Suppressor macrophage (primary cell): ENCODE measurements at regions not wholly inside any gene's neighbourhood (a gene's known extent, or its start where the extent isn't known, plus 50 kb on each side); places are given as distances from the start of the nearest gene placed in this dataset.
"Not testable (repeated sequence)": the region's sequence is repeated elsewhere in the genome, so short reads cannot be mapped to it uniquely, and the experiment has no call there.

Experiments used
- DNase-seq, 4 experiments: peaks; one replicate each; pipeline ENCODE4 v3.0.0-alpha.2; 2020 to 2022

DNA sequence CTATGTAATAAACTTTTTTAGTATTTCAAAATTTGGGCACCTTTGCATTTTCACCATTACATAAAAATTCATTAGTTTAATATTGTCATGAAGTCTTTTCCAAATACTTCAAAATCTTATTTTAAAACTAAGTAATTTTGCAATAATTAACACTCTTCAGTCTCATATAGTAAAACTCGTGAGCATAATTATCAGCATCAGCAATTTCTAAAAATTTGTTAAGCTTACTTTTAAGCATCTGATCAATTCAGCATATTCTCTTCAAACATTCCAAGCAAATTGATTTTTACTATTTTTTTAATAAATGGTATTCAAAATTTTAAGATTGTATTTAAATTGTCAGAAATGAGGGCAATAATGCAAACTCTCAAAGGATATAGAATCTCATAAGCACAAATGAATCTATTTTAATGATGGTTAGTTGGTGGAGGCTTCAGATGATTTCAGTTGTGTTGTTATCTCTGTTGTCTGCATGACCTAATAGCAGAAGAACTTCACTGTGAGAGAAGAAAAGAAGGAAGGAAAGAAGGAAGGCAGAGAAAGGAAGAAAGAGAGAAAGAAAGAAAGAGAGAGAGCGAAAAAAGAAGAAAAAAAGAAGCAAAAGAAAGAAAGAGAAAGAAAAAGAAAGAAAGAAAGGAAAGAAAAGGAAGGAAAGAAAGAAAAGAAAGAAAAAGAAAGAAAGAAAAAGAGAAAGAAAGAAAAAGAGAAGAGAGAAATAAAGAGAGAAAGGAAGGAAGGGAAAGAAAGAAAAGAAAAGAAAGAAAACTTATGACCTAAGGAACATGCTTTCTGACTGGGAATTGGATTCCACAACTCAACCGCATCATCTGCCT lies 860.5 kb downstream of the NCAM2 start:
- no peak for DNase-seq

DNA sequence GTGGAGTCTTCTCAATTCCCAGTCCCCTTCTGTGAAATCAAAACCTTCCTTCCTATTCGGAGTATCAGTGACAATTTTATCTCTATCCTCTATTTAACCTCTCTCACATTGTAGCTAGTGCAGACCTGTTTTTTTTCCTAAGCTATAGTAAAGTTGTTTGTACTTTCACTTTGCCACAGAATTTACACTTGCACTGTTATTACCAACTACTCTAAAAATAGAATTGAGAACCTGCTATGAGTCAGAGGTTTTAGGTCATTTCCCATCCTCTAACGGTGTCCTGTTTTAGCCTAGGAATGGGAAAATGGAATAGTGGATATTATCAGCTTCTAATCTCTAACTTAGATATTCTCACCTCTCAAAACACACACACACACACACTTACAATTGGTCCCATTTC lies 862.7 kb downstream of the NCAM2 start:
- DNase-seq = no peak

GRCh38 chr21:21864321-21864840 lies 866.2 kb downstream of the NCAM2 start:
- no peak for DNase-seq

DNA sequence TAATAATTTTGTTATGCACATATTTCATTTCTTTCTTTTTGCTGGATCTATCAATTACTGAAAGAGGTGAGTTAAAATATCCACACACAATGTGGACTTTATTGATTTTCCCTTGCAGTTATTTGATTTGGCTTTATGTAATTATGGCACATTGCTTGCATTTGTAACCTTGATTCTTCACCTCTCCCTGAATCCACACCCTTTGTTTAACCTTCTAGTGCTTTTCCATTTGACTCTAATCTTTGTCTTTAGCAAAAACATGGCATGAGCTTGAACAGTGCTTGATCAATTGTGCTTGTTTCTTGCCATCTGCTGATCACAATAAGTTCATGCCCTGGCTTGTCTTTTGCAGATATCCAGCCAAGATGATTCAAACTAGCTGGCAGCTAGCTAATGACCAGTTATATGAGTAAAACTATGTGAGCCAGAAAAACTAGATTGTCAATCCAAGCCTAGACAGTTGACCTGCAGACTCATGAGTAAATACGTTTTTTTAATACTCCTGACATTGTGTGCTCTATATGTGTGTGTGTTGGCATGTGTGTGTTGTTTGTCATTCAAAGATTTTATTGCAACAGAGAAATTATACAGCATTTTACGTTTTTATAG lies 899.2 kb downstream of the NCAM2 start:
- DNase-seq = no peak

DNA sequence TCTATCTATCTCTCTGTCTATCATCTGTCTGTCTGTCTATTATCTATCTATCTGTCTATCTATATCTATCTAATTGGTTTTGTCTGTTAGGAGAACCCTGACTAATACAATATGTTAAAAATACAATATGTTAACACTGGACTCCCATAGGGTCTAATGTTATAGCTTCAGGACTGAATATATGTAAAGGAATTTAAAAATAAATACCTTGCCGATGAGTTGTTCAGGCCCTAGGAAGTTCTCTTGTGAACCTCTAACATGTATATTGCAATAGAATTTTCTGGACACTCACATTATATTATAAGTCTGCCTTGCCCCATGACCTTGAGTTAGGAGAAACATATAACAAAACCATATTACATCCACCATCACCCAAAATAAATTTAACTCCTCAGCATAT lies 900.6 kb downstream of the NCAM2 start:
- no peak for DNase-seq

GRCh38 chr21:21902416-21902815 lies 904.2 kb downstream of the NCAM2 start:
- DNase-seq = not testable (repeated sequence)

GRCh38 chr21:21907271-21907670 lies 909.1 kb downstream of the NCAM2 start:
- DNase-seq = no peak

- DNase-seq = no peak
Measured at GRCh38 chr21:21915816-21916215, 917.6 kb downstream of the NCAM2 start.

DNA sequence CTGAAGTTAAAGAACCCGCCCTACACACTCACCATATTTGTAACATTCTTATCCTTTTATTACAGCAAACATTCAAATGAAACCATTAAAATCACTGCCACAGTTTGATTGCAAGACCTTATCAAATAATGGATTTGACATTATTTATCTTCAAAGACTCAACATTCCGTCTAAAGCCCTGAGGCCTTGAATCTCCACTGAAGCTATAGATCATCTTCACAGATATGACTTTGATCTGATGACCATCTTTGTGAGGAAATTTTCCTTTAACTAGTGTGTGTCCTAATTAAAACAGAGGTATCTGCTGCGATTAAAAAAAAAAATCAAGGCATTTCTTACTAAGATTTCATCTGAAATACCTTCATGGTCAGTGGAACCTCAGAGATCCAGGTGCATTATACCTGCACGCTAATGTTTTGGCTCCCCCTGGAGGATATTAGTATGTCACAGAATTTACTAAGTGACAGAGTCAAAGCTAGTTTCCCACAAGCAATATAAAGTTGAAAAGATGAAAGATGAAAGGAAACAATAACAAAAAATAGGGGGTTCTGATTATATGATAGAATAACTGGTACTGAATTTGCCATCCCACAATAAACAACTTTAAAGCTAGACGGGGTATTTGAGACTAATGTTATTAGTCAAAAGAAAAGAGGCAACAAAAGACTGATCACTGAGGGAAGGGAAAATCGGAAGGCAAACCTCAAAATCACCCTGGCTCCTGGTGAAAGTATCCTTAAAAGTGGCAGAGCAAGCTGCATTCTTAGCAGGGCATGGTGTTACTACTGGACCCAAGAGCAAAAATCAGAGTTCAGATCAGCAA lies 923.4 kb downstream of the NCAM2 start:
- DNase-seq = peak in 2 of 4 experiments; percentile 2 to 5

- no peak for DNase-seq
Measured at GRCh38 chr21:21929226-21929625, 931.0 kb downstream of the NCAM2 start.

GRCh38 chr21:21929789-21930188 lies 931.6 kb downstream of the NCAM2 start:
- DNase-seq = no peak

DNA sequence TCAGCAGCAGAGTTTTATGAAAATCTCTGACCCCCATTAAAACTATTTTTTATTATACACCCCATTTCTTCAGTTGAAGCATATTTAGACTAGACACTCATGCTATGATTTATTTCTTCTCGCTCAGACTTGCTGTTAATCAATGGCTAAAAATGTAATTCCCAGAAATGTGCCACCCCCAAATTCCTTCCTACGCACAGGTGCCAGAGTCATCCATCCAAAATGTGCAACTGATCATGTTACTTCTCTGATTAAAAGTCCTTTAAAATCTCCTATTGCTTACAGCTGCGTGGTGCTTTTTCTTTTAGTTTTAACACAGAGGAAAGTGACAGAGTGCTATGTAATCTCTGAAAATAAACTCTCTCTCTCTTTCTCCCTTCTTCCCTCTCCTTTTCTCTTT lies 954.4 kb downstream of the NCAM2 start:
- DNase-seq = no peak

DNA sequence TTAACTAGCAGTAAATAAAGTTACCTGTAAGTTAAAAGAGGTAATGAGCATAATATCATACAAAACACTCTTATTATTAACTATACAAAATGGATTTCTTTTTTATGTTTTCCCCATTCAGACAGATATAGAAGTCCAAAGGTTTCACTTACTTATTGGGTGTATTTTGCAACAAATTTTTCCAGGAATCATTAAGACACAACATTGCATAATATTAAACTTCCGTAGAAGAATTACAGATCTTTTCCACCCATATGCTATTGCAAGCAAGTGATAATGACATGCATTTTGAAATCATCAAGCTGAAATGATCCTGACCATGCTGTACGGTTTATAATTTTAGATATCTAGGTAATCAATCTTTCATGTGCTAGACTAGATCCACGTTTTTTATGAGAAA lies 957.0 kb downstream of the NCAM2 start:
- DNase-seq = no peak

DNA sequence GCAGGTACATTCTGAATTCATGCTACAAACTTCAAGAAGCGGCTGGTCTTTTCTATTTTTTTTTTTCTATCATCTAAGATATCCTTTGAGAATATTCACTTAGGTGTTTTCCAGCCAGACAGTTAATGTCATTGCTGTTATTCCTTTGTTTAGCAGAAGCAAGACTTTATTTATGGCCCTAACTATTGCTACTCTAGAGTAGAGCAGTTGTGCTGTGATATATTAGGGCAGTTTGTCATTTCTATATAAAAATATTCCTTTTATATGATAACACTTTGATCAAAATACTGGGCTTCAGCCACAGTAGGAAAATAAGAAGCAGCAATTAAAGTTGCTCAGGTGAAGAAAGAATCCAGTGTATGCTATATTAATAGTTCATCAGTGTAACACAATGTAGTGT lies 959.3 kb downstream of the NCAM2 start:
- DNase-seq = no peak

DNA sequence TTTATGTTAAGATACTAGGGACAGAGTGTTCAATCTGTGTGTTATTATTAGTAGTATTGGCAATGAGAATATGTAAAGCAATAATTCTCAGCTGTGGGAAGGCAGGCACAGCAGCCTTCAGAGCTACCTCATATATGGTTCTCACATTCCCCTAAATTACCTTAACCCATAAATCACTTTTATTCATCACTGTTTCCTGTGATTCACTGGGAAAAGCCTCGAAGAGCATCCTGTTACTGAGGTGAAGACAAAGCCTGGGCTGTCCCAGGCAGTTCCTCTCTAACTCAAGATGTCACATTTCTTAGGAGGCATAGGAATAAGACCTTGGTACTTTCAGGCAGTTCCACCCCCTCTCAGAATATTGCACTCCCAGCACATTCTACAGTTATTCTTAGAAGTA lies 965.7 kb downstream of the NCAM2 start:
- no peak for DNase-seq

GRCh38 chr21:21968810-21969209 lies 970.6 kb downstream of the NCAM2 start:
- no peak for DNase-seq

DNA sequence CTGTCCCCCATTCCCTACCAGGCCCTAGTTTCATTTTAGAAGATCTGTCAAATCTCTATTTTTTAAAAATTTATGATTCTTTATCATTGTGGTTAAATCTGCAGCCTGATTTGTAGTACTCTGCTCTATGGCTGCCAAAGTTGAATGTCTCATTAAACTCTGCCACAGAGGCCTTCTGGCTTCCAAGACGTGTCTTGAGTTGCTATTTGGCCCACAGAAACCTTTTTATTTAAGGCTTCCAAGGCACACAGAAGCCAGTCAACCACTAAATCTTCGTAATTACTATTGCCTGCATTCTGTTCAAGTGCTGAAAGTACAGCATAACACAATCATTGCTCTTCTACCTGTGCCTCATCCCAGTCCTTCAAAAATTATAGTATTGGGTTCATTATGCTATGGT lies 971.0 kb downstream of the NCAM2 start:
- DNase-seq = no peak

DNA sequence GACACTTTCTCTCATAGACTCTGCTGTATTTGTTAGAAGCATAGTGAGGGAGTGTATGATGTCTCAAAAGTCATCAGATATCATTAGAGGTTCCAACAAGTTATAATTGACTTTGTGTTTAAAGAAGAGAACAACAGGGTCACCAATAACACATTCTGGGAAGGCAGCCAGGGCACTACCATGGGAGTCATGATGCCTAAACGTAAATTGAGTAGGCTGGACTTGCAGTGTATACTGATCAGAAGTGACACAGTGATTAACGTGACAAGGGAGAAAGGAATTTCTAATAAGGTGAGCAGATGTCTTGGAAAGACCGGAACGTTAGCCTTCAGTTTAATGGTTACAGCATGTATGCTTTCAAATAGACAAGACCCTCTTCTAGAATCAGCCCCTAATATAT lies 973.2 kb downstream of the NCAM2 start:
- no peak for DNase-seq

DNA sequence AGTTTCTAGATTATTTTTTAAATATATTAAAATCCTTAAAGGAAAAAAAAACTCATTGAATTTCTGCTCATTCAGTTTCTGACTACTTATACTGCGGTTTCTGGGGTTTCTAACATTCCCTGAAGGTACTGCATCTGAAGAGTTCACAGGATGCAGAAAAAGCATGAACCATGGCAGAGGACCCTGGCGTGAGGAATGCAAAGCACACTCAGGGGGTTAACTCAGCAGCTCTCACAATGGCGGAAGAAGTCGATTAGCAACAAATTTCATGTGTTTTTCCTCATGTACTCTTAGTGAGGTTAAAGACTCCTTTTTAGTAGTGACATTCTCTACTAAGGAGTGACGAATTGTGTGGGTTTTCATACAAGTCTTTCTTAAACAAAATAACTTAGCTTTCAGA lies 975.6 kb downstream of the NCAM2 start:
- no peak for DNase-seq

DNA sequence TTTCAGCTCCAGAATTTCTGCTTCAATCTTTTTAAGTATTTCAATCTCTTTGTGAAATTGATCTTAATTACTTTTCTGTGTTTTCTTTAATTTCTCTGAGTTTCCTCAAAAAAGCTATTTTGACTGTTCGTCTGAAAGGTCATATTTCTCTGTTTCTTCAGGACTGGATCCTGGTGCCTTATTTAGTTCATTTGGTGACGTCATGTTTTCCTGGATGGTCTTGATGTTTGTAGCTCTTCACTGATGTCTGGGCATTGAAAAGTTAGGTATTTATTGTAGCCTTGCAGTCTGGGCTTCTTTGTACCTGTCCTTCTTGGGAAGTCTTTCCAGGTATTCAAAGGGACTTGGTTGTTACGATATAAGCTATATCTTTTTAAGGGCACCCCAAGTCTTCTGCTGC lies 998.7 kb downstream of the NCAM2 start:
- no peak for DNase-seq

DNA sequence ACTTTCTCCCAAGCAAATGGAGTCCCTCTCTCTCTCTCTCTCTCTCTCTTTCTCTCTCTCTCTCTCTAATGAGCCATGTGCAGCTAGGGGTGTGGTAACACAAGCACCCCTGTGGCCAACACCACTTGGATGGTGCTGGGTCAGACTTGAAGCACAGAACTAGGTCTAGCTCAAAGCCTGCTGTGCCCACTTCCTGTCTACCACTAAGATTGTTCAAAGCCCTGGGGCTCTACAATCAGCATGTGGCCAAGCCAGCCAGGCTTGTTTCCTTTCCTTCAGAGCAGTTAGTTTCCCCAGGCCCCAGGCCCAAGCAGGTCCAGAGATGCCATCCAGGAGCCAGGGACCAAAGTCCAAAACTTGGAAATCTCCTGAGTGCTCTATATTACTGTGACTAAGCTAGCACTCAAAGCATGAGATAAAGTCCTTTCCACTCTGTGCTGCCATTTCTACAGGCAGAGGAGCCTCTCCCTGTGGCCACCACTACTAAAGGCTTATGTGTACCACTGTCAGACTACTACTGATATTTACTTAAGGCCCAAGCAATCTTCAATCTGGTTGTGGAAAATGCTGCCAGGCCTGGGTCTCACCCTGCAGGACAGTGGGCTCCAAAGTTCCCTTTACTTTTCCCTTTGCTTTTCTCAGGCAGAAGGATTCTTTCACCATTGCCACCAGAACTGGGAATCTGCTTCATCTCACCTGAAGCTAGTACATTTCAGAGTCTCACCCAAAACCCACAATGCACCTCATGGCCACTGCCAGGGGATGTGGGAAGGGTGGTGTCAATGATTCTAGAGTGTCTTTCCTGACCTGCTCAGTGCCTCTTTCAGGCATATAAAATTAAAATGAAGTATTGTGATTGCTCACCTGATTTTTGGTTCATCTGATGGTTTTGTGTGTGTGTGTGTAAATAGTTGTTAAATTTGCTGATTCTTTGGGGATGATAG lies 999.5 kb downstream of the NCAM2 start:
- DNase-seq = no peak

GRCh38 chr21:22019766-22020165 lies 1021.6 kb downstream of the NCAM2 start:
- DNase-seq = no peak
